Cardiac muscle cell (in vitro differentiated cells and primary cell): ENCODE measurements at regions not wholly inside any gene's neighbourhood (a gene's known extent, or its start where the extent isn't known, plus 50 kb on each side); places are given as distances from the start of the nearest gene placed in this dataset.
"Not testable (repeated sequence)": the region's sequence is repeated elsewhere in the genome, so short reads cannot be mapped to it uniquely, and the experiment has no call there.

Source experiments
- DNase-seq, 2 donors: peaks; one replicate each; pipeline versions ENCODE4 v3.0.0 to v3.0.0-alpha.2; 2010 to 2017; ENCODE audit warnings: low read depth in 1 of 2, low spot score in 1 of 2
- H3K27ac ChIP-seq: fragments of 200-600 bp; sonication (generic); 2 replicates; pipeline ENCODE4 v1.5.1; 2016
- H3K27me3 ChIP-seq: fragments of 200-600 bp; sonication (generic); 2 replicates; pipeline ENCODE4 v1.6.0; 2016; ENCODE audit warnings: control low read depth
- H3K36me3 ChIP-seq: fragments of 200-600 bp; sonication (generic); 2 replicates; pipeline ENCODE4 v1.5.1; 2016; ENCODE audit warnings: control low read depth
- H3K4me1 ChIP-seq: fragments of 200-600 bp; sonication (generic); 2 replicates; pipeline ENCODE4 v1.8.1; 2017; ENCODE audit warnings: low read depth, mild to moderate bottlenecking, mixed run types
- H3K4me3 ChIP-seq: fragments of 200-600 bp; sonication (generic); 2 replicates; pipeline ENCODE4 v1.5.1; 2016; ENCODE audit warnings: mild to moderate bottlenecking
- H3K9me3 ChIP-seq: fragments of 200-600 bp; sonication (generic); 2 replicates; pipeline ENCODE4 v1.5.1; 2017; ENCODE audit warnings: low read depth, mild to moderate bottlenecking, control low read depth
- TF ChIP-seq, protein P1 (sequence below): IDR thresholded peaks from 2 replicates; pipeline ENCODE4 v1.5.1; 2012; ENCODE audit warnings: low read depth, mild to moderate bottlenecking, low read length

DNA sequence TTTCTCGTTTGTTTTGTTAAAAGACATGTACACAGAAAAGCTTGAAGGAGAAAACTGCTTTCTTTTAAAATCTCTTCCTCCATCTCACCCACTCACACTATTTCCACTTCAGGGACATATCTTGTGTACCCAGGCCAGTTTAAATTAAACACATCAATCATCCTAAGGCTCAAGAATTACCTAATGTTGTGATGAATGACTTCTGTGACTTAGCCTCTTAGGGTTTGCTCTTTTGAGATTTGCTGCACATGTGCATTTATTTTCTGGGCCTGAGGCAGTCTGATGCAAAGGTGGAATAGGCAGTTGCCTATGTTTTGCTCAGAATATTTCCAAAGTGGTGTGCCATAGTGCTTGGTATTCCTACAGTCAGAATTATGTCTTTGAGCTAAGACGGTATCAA is 439.9 kb upstream of the CHD1 start:
- no peaks in the 10 kb centered on the region for H3K36me3 ChIP-seq
- no peak overlapping the region for H3K27ac ChIP-seq
- peaks cover 8% of the 10 kb centered on the region for H3K27me3 ChIP-seq
- no peaks in the 10 kb centered on the region for H3K9me3 ChIP-seq
- DNase-seq = no peak
- H3K4me3 ChIP-seq = no peak overlapping the region
- TF ChIP-seq, protein P1, sequence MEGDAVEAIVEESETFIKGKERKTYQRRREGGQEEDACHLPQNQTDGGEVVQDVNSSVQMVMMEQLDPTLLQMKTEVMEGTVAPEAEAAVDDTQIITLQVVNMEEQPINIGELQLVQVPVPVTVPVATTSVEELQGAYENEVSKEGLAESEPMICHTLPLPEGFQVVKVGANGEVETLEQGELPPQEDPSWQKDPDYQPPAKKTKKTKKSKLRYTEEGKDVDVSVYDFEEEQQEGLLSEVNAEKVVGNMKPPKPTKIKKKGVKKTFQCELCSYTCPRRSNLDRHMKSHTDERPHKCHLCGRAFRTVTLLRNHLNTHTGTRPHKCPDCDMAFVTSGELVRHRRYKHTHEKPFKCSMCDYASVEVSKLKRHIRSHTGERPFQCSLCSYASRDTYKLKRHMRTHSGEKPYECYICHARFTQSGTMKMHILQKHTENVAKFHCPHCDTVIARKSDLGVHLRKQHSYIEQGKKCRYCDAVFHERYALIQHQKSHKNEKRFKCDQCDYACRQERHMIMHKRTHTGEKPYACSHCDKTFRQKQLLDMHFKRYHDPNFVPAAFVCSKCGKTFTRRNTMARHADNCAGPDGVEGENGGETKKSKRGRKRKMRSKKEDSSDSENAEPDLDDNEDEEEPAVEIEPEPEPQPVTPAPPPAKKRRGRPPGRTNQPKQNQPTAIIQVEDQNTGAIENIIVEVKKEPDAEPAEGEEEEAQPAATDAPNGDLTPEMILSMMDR = no peak
- no peaks in the 10 kb centered on the region for H3K4me1 ChIP-seq

DNA sequence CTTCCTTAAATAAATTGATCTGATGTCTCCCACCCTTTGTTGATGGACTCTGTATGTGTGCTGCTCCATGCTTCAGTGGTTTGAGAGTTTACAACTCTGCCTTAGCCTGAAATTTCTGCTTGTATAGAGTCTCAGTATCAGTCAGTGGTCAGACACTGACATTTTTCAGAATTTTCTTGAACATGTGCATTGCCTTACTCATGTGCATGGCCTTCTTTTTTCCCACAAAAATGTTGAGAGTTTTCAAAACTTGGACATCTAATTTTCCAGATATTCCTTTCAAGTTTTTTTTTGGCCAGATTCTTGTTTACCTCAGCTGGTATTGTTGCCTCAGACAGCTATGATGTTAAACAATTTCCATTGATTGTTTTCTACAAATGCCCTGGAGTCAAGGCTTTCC is 427.1 kb upstream of the CHD1 start:
- TF ChIP-seq, protein P1 = no peak
- Histone ChIP-seq H3K36me3 (no peaks in the 10 kb centered on the region), H3K27ac (no peak overlapping the region), H3K4me1 (no peaks in the 10 kb centered on the region), H3K9me3 (no peaks in the 10 kb centered on the region), H3K4me3 (no peak overlapping the region), H3K27me3 (no peaks in the 10 kb centered on the region)
- DNase-seq = no peak

DNA sequence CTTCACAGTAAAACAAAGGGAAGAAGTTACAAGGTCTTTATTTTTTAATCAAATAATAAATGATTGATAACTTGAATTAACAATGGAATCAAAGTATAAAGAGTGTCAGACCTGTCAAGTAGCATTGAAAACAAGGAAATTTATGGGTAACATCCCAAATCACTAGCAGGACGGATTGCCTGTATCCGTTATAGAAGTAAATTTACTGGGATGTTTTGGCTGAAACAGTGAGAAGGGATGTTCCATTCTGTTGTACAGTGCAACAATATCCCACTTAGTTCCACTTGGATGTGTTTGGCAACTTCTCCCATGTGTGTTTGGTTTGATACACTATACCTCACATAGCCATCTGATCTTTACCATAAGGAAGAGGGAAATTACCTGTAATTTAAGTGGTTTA is 421.0 kb upstream of the CHD1 start:
- no peak for DNase-seq
- no peaks in the 10 kb centered on the region for H3K36me3 ChIP-seq
- no peak overlapping the region for H3K27ac ChIP-seq
- no peak overlapping the region for H3K4me3 ChIP-seq
- H3K9me3 ChIP-seq = no peaks in the 10 kb centered on the region
- no peaks in the 10 kb centered on the region for H3K4me1 ChIP-seq
- TF ChIP-seq, protein P1 = no peak
- H3K27me3 ChIP-seq = no peaks in the 10 kb centered on the region

DNA sequence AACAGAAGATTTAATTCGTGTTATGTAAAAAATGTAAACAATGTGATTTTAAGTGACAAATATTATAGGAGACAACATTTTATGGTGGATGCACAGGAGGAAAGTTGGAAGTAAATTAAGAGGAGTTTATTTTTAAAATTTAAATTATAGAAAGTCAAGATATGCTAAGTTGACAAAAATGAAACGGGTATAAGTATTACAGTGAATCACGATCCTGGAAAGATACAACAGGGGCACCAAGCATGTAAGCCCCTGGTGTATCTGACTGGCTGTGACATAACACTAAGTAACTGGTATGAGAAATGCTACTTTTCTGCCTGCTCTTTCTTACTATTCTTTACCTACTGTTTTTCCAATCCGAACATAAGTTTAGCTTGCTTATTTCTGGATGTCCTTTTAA is 419.8 kb upstream of the CHD1 start:
- no peaks in the 10 kb centered on the region for H3K4me1 ChIP-seq
- no peaks in the 10 kb centered on the region for H3K36me3 ChIP-seq
- TF ChIP-seq, protein P1 = no peak
- H3K4me3 ChIP-seq = no peak overlapping the region
- DNase-seq = no peak
- no peak overlapping the region for H3K27ac ChIP-seq
- H3K9me3 ChIP-seq = no peaks in the 10 kb centered on the region
- no peaks in the 10 kb centered on the region for H3K27me3 ChIP-seq

DNA sequence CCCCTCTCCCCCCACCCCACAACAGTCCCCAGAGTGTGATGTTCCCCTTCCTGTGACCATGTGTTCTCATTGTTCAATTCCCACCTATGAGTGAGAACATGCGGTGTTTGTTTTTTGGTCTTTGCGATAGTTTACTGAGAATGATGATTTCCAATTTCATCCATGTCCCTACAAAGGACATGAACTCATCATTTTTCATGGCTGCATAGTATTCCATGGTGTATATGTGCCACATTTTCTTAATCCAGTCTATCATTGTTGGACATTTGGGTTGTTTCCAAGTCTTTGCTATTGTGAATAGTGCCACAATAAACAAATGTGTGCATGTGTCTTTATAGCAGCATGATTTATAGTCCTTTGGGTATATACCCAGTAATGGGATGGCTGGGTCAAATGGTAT is 411.0 kb upstream of the CHD1 start:
- not testable (repeated sequence) for H3K9me3 ChIP-seq, H3K4me1 ChIP-seq, H3K27me3 ChIP-seq, DNase-seq, H3K36me3 ChIP-seq, H3K4me3 ChIP-seq, H3K27ac ChIP-seq

DNA sequence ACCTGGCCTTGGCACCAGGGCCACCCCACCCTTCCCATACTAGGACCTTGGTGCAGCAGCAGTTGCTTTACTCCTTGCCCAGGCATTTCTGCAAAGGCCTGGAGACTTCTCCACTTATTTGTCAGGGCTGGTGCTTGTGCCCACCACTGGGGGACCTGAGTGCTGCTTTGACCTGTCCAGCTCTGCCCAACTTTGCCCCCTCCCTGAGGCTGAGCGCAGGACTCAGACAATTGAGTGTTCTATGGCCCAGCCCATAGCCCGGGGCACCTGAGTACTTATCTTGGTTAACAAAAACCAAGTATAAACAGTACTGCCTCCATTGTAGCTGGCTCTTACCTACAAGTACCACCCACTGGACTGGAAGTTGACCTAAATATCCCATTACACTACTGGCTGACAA is 406.1 kb upstream of the CHD1 start:
- Histone ChIP-seq H3K9me3 (no peaks in the 10 kb centered on the region), H3K4me1 (no peaks in the 10 kb centered on the region), H3K4me3 (no peak overlapping the region), H3K27ac (no peak overlapping the region), H3K36me3 (no peaks in the 10 kb centered on the region), H3K27me3 (peaks cover 11% of the 10 kb centered on the region)
- TF ChIP-seq, protein P1 = no peak
- no peak for DNase-seq
